ENCODE measurements at regions not wholly inside any gene's neighbourhood (a gene's known extent, or its start where the extent isn't known, plus 50 kb on each side); places are given as distances from the start of the nearest gene placed in this dataset.

DNA sequence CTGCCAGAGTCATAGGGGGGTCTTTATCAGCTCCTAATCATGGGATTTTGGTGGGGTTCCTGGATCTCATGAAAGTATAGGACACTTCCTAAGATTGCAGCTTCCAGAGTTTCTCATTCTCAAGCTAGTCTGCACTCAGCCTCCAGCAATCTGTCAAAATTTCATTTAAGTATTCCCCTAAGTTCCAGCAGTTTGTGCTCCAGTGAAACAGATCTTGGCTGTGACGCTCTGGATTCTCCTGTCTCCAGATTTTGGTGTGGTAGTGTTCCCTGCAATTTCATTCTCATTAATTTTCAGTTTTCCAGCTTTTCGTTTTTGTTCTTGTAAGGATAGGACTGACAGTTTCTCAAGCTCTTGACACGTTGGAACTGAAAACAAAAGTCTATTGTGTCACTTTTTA lies 908.9 kb upstream of the MIR17HG start:
- Histone ChIP-seq H4K20me1 (ENCODE audit: insufficient read depth) (no peaks in the 10 kb centered on the region), H3K4me3 (replicated peaks in 1 of 2; ENCODE audit: low read depth in 1 of 2, low read length in 2 of 2) (no peak overlapping the region), H3K36me3 (ENCODE audit: control insufficient read depth in 1 of 2, insufficient read depth in 2 of 2, low read length in 2 of 2) (no peaks in the 10 kb centered on the region), H3K9me2 (ENCODE audit: insufficient read depth) (no peaks in the 10 kb centered on the region), H3K4me1 (ENCODE audit: control insufficient read depth in 1 of 2, insufficient read depth in 2 of 2, low read length in 2 of 2) (no peaks in the 10 kb centered on the region), H3K27ac (ENCODE audit: low read depth, low read length) (no peak overlapping the region), H3K27me3 (ENCODE audit: insufficient read depth, low read length) (no peaks in the 10 kb centered on the region), H3K9me3 (ENCODE audit: control insufficient read depth in 1 of 2, insufficient read depth in 1 of 2, low read depth in 1 of 2, low read length in 2 of 2) (no peaks in the 10 kb centered on the region), H2AFZ (ENCODE audit: low read depth, low read length, poor library complexity, severe bottlenecking) (no peak overlapping the region), H3K79me2 (ENCODE audit: insufficient read depth, low read length) (no peaks in the 10 kb centered on the region), H3K9ac (ENCODE audit: low read length) (no peak overlapping the region), H3K4me2 (ENCODE audit: low read length) (no peak overlapping the region)
- ChIA-PET RAD21 (ENCODE audit: low non-redundant PET in 1 of 2, low total read pairs in 2 of 2, uncharacterized antibody in 2 of 2, unreplicated experiment in 2 of 2) (no interaction called here), CTCF (no interaction called here), POLR2A (no interaction called here)
- ATAC-seq, result no peak
- TF ChIP-seq JUND (IDR thresholded peaks at IDR 0.05), result no peak
- TF ChIP-seq EZH2phosphoT487 (IDR thresholded peaks at IDR 0.05; ENCODE audit: borderline replicate concordance), result no peak
- no peak for TF ChIP-seq ZNF274 (IDR thresholded peaks at IDR 0.05; ENCODE audit: low read depth, low read length)
- no peak for TF ChIP-seq TCF7L2 (IDR thresholded peaks at IDR 0.05; ENCODE audit: borderline replicate concordance, extremely low read depth, insufficient read depth, insufficient read length)
- no peak for TF ChIP-seq FOSL1 (IDR thresholded peaks at IDR 0.05; ENCODE audit: low read depth)
- TF ChIP-seq, protein P1, sequence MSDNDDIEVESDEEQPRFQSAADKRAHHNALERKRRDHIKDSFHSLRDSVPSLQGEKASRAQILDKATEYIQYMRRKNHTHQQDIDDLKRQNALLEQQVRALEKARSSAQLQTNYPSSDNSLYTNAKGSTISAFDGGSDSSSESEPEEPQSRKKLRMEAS (IDR thresholded peaks at IDR 0.05), result no peak
- TF ChIP-seq CBX3 (IDR thresholded peaks at IDR 0.05; ENCODE audit: low read depth), result no peak
- TF ChIP-seq EZH2 (IDR thresholded peaks at IDR 0.05), result no peak
- TF ChIP-seq, protein P2, sequence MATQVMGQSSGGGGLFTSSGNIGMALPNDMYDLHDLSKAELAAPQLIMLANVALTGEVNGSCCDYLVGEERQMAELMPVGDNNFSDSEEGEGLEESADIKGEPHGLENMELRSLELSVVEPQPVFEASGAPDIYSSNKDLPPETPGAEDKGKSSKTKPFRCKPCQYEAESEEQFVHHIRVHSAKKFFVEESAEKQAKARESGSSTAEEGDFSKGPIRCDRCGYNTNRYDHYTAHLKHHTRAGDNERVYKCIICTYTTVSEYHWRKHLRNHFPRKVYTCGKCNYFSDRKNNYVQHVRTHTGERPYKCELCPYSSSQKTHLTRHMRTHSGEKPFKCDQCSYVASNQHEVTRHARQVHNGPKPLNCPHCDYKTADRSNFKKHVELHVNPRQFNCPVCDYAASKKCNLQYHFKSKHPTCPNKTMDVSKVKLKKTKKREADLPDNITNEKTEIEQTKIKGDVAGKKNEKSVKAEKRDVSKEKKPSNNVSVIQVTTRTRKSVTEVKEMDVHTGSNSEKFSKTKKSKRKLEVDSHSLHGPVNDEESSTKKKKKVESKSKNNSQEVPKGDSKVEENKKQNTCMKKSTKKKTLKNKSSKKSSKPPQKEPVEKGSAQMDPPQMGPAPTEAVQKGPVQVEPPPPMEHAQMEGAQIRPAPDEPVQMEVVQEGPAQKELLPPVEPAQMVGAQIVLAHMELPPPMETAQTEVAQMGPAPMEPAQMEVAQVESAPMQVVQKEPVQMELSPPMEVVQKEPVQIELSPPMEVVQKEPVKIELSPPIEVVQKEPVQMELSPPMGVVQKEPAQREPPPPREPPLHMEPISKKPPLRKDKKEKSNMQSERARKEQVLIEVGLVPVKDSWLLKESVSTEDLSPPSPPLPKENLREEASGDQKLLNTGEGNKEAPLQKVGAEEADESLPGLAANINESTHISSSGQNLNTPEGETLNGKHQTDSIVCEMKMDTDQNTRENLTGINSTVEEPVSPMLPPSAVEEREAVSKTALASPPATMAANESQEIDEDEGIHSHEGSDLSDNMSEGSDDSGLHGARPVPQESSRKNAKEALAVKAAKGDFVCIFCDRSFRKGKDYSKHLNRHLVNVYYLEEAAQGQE (IDR thresholded peaks at IDR 0.05; ENCODE audit: low read depth), result no peak
- TF ChIP-seq EGR1 (IDR thresholded peaks at IDR 0.05; ENCODE audit: low read depth), result no peak
- TF ChIP-seq YY1 (IDR thresholded peaks at IDR 0.05; ENCODE audit: extremely low read depth, insufficient replicate concordance, low read depth, low read length), result no peak
- no peak for TF ChIP-seq POLR2A (IDR thresholded peaks at IDR 0.05; ENCODE audit: borderline replicate concordance, extremely low read depth, insufficient read depth, insufficient read length)
- TF ChIP-seq CEBPB (IDR thresholded peaks at IDR 0.05; ENCODE audit: low read depth), result no peak
- DNase-seq (ENCODE audit: low read depth, low spot score), result no peak
- no TSS peak for BruUV-seq (replicated peaks)
- intact Hi-C loops (cut with micrococcal nuclease), result no loop called here

Data from HCT116 (cell line).